ENCODE measurements at regions not wholly inside any gene's neighbourhood (a gene's known extent, or its start where the extent isn't known, plus 50 kb on each side); places are given as distances from the start of the nearest gene placed in this dataset.

DNA sequence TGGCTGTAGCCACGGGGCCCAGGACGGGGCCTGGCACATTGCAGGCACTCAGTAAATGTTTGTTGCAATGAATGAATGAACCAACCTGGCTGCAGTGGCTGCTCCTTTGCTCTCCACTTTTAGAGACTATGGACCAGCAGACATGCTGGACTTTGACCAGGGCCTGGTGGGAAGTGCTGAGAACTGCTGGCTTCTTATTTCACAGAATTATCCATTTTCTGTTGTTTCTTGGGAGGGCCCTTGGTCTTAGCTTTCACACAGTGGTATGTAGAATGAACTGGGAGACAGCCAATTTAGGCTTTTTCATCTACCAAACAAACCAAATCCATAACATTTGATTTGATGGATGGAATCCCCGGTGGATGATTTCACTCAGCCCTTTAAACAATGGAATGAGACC is 78.0 kb upstream of the LHFPL2 start:
- TF ChIP-seq, protein P1, sequence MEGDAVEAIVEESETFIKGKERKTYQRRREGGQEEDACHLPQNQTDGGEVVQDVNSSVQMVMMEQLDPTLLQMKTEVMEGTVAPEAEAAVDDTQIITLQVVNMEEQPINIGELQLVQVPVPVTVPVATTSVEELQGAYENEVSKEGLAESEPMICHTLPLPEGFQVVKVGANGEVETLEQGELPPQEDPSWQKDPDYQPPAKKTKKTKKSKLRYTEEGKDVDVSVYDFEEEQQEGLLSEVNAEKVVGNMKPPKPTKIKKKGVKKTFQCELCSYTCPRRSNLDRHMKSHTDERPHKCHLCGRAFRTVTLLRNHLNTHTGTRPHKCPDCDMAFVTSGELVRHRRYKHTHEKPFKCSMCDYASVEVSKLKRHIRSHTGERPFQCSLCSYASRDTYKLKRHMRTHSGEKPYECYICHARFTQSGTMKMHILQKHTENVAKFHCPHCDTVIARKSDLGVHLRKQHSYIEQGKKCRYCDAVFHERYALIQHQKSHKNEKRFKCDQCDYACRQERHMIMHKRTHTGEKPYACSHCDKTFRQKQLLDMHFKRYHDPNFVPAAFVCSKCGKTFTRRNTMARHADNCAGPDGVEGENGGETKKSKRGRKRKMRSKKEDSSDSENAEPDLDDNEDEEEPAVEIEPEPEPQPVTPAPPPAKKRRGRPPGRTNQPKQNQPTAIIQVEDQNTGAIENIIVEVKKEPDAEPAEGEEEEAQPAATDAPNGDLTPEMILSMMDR (conservative IDR thresholded peaks at IDR 0.05; ENCODE audit: low read depth, low read length) = no peak
- no peak for TF ChIP-seq EZH2 (IDR thresholded peaks at IDR 0.05; ENCODE audit: borderline replicate concordance, low read depth, low read length, poor library complexity, severe bottlenecking)
